ENCODE measurements at regions not wholly inside any gene's neighbourhood (a gene's known extent, or its start where the extent isn't known, plus 50 kb on each side); places are given as distances from the start of the nearest gene placed in this dataset.

- DNase-seq: no peak
- 52 to 64% (median 52%) methylated on average over 2 of the region's 2 CpGs for WGBS, 3 donors
- TF ChIP-seq, protein P1, sequence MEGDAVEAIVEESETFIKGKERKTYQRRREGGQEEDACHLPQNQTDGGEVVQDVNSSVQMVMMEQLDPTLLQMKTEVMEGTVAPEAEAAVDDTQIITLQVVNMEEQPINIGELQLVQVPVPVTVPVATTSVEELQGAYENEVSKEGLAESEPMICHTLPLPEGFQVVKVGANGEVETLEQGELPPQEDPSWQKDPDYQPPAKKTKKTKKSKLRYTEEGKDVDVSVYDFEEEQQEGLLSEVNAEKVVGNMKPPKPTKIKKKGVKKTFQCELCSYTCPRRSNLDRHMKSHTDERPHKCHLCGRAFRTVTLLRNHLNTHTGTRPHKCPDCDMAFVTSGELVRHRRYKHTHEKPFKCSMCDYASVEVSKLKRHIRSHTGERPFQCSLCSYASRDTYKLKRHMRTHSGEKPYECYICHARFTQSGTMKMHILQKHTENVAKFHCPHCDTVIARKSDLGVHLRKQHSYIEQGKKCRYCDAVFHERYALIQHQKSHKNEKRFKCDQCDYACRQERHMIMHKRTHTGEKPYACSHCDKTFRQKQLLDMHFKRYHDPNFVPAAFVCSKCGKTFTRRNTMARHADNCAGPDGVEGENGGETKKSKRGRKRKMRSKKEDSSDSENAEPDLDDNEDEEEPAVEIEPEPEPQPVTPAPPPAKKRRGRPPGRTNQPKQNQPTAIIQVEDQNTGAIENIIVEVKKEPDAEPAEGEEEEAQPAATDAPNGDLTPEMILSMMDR (IDR thresholded peaks at IDR 0.05): no peak
- TF ChIP-seq POLR2A (IDR thresholded peaks at IDR 0.05) (no peak), EP300 (IDR thresholded peaks at IDR 0.05) (no peak)
- Histone ChIP-seq H3K9me3 (no peaks in the 10 kb centered on the region), H3K27ac (no peak overlapping the region), H3K27me3 (no peaks in the 10 kb centered on the region), H3K4me1 (ENCODE audit: insufficient read depth) (no peaks in the 10 kb centered on the region), H3K4me3 (no peak overlapping the region), H3K36me3 (no peaks in the 10 kb centered on the region)
- intact Hi-C loops (cut with DNase I): no loop called here
These were observed 134.6 kb upstream of the KLHL29 start for GRCh38 chr2:23250371-23250770.

GRCh38 chr2:23256643-23257042, 128.3 kb upstream of the KLHL29 start:
- intact Hi-C loops (cut with DNase I): no loop called here
- 52 to 61% (median 52%) methylated on average over 2 of the region's 2 CpGs for WGBS, 3 donors
- Histone ChIP-seq H3K4me1 (ENCODE audit: insufficient read depth) (no peaks in the 10 kb centered on the region), H3K27ac (no peak overlapping the region), H3K9me3 (no peaks in the 10 kb centered on the region), H3K36me3 (no peaks in the 10 kb centered on the region), H3K4me3 (no peak overlapping the region), H3K27me3 (no peaks in the 10 kb centered on the region)
- DNase-seq: no peak
- TF ChIP-seq POLR2A (IDR thresholded peaks at IDR 0.05): no peak
- TF ChIP-seq, protein P1 (IDR thresholded peaks at IDR 0.05): no peak
- TF ChIP-seq EP300 (IDR thresholded peaks at IDR 0.05): no peak

DNA sequence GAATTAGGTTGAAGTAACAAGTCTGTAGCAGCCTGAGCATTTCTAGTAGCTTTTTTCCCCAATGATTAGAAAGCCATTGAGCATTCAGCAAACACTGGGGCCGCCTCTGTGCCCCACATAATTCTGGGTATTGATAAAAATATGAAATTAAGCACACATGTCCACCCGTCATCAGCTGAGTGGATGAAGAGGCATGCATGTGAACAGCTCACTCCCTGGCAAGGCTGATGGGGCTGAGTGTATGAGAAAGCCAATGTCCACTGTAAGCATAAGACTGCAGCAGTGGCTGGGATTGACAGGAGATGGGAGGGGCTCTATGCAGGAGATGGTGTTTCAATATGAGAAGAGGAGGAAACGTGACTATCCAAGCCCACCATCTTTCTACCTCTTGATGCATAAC, 124.4 kb upstream of the KLHL29 start:
- no peaks in the 10 kb centered on the region for H3K4me1 ChIP-seq (ENCODE audit: insufficient read depth)
- intact Hi-C loops (cut with DNase I): no loop called here
- H3K36me3 ChIP-seq: no peaks in the 10 kb centered on the region
- no peak overlapping the region for H3K27ac ChIP-seq
- no peak overlapping the region for H3K4me3 ChIP-seq
- TF ChIP-seq, protein P1 (IDR thresholded peaks at IDR 0.05): no peak
- TF ChIP-seq POLR2A (IDR thresholded peaks at IDR 0.05): no peak
- 67 to 79% (median 69%) methylated on average over 3 of the region's 3 CpGs for WGBS, 3 donors
- no peaks in the 10 kb centered on the region for H3K9me3 ChIP-seq
- no peak for DNase-seq
- H3K27me3 ChIP-seq: no peaks in the 10 kb centered on the region

DNA sequence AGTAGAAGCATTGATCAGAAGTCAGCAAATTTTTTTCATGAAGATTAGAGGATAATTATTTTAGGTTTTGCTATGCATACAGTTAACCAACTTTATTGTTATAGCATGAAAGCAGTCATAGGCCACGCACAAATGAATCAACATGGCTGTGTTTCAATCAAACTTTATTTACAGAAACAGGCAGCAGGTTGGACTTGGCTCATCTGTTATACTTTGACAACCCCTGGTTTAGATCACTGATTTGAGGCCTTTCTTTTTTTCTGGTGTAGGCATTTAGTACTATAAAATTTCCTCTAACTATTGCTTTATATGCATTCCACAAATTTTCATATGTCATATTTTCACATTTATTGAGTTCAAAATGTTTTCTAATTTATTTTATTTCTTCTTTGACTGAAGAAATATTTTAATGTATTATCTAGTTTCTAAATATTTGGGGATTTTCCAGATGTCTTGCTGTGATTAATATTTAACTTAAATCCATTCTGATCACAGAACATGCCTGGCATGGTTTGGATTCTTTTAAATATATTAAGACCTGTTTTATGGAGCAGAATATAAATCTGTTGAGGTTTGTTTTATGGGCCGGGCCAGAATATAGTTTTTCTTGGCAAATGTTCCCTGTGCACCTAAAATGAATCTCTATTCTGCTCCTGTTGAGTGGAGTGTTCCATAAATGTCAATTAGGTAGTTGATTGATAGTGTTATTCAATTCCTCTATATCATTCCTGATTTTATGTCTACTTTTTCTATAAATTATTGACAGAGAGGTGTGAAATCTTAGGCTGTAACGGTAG, 116.3 kb upstream of the KLHL29 start:
- H3K4me3 ChIP-seq: no peak overlapping the region
- intact Hi-C loops (cut with DNase I): no loop called here
- H3K36me3 ChIP-seq: no peaks in the 10 kb centered on the region
- H3K27me3 ChIP-seq: no peaks in the 10 kb centered on the region
- H3K9me3 ChIP-seq: no peaks in the 10 kb centered on the region
- no peak for TF ChIP-seq EP300 (IDR thresholded peaks at IDR 0.05)
- TF ChIP-seq, protein P1 (IDR thresholded peaks at IDR 0.05): no peak
- 46 to 48% (median 48%) methylated on average over 3 of the region's 3 CpGs for whole genome bisulfite sequencing, 3 donors
- H3K4me1 ChIP-seq (ENCODE audit: insufficient read depth): no peaks in the 10 kb centered on the region
- no peak for DNase-seq
- no peak overlapping the region for H3K27ac ChIP-seq

Data from ovary (tissue), 7 donors.